LNCaP clone FGC (cell line): ENCODE measurements at regions not wholly inside any gene's neighbourhood (a gene's known extent, or its start where the extent isn't known, plus 50 kb on each side); places are given as distances from the start of the nearest gene placed in this dataset.
"Not testable (repeated sequence)": the region's sequence is repeated elsewhere in the genome, so short reads cannot be mapped to it uniquely, and the experiment has no call there.

Experiments used
- DNase-seq: peaks from one replicate; pipeline ENCODE4 v3.0.0-alpha.2; 2011; ENCODE audit warnings: low read depth
- H3K4me3 ChIP-seq: 2 replicates; pipeline ENCODE4 v1.5.1; 2011; ENCODE audit warnings: mild to moderate bottlenecking, low read depth, low read length, control low read depth
- TF ChIP-seq, protein P1 (sequence below): IDR thresholded peaks from 2 replicates; pipeline ENCODE4 v1.5.1; 2012; ENCODE audit warnings: mild to moderate bottlenecking; ENCODE audit not compliant: control insufficient read depth, insufficient read depth; ENCODE audit errors: extremely low read depth

DNA sequence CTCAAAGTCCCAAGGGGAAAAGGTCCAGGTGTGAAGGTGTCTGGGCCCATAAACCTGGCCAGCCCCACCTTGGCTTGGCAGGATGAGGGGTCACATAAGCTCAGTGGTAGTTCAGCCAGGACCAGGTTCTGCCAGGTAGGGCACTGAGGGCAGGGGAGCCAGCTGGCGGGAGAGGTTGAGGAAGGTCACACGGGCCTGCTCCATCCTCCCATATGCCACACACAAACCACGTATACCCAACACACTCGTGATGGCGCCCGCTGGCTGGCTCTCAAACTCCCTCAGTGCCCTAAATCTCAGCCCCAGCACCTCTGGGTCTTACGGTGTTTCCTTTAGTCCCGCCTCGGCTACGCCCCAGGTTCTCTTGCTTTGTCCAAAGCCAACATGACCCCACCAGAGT lies 160.5 kb downstream of the ZFP36L2 start:
- no peak for DNase-seq
- TF ChIP-seq, protein P1, sequence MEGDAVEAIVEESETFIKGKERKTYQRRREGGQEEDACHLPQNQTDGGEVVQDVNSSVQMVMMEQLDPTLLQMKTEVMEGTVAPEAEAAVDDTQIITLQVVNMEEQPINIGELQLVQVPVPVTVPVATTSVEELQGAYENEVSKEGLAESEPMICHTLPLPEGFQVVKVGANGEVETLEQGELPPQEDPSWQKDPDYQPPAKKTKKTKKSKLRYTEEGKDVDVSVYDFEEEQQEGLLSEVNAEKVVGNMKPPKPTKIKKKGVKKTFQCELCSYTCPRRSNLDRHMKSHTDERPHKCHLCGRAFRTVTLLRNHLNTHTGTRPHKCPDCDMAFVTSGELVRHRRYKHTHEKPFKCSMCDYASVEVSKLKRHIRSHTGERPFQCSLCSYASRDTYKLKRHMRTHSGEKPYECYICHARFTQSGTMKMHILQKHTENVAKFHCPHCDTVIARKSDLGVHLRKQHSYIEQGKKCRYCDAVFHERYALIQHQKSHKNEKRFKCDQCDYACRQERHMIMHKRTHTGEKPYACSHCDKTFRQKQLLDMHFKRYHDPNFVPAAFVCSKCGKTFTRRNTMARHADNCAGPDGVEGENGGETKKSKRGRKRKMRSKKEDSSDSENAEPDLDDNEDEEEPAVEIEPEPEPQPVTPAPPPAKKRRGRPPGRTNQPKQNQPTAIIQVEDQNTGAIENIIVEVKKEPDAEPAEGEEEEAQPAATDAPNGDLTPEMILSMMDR = no peak
- H3K4me3 ChIP-seq = no peak overlapping the region

DNA sequence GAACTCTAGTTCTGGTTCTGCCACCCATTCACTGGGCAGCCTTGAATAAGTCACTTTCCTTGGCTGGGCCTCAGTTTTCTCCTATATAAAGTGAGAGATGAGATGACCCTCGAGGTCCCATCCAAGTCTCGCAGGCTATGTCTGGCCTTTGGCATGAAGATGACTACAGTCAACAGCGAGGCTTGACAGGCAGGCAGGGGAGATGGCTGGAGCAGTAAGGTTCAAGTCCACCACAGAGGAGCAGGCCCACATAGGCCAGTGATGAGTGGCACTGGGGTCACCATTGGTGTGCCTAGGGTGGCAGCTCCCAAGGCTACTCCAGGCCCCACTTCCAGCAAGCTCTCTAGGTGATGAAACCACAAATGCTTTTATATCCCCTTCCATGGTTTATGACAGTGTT lies 161.4 kb downstream of the ZFP36L2 start:
- TF ChIP-seq, protein P1 = no peak
- H3K4me3 ChIP-seq = no peak overlapping the region
- no peak for DNase-seq

DNA sequence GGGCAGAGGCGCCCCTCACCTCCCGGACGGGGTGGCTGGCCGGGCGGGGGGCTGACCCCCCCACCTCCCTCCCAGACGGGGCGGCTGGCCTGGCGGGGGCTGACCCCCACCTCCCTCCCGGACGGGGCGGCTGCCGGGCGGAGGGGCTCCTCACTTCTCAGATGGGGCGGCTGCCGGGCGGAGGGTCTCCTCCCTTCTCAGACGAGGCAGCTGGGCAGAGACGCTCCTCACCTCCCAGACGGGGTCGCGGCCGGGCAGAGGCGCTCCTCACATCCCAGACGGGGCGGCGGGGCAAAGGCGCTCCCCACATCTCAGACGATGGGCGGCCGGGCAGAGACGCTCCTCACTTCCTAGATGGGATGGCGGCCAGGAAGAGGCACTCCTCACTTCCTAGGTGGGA lies 163.3 kb downstream of the ZFP36L2 start:
- H3K4me3 ChIP-seq, DNase-seq: not testable (repeated sequence)

DNA sequence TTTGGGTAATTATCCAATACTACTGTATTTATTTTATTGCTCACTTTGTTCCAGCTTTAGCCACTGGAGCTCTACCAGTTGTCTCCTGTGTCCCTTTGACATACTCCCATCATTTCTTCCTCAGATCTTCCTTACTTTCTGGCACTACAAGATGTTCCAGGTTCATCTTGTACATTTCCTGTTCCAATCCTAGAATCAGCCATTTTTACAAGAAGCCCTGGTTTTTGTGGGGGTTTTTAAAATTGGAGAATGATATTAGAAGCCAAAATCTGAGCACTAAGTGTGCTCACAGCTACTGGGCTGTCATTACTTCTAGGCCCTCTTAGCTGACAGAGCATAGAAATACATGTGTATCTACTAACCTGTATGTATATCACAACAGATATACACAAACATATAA lies 164.3 kb downstream of the ZFP36L2 start:
- no peak for DNase-seq
- TF ChIP-seq, protein P1 = no peak
- H3K4me3 ChIP-seq = no peak overlapping the region

DNA sequence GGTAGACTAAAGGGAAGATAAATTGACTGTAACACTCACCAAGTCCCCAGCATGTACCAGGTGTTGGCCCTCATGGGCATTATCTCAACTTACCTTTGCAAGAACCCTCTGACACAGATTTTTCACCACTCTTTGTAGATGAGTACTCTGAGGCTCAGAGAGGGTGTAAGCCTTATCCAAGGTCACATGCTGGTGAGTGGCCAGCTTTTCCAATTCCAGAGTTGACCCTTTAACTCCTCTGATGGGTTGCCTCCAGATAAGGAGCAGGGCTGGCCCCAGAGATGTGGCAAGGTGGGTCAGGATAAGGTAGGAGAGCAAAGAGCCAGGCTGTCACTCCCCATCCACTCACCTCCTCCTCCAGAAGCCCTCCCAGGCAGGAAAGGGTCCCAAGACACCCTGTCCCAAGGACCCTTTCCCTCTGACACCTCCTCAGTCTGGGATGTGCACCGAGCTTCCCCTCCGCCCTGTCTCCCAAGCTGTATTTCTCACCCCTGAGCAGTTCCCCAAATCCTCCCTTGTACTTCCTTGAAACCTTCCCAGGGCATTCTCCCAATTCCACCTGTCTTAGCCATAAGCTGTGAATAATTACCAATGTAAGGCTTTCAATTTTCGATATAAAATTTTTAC lies 165.9 kb downstream of the ZFP36L2 start:
- TF ChIP-seq, protein P1 = no peak

DNA sequence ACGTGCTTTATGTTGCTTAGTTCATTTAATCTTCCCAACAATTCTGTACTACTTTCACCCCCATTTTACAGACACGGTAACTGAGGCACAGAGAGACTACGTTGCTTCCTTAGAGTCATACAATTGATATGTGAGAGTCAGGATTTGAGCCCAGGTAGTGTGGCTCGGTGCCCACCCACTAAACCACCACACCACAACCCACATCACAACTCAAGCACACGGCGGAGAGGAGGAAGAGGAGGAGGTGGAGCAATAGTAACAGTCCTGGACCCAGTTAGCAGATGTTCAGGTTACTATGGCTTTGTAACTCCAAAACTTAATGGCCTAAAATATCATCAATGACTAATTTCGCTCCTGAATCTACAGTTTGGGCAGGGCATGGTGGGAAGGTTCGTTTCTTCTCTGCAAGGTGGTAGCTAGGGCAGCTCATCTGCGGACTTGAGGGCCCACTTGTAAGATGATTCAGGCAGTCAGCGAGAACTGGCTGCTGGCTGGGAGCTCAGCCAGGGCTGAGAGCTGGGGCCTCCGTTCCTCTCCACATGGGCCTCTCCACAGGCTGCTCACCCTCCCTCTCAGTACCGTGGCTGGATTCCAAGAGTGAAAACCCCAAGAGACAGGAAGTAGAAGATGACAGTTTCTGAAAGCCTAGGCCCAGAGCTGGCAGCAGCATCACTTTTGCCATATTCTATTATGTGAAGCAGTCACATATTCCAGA lies 167.1 kb downstream of the ZFP36L2 start:
- TF ChIP-seq, protein P1 = no peak
- no peak for DNase-seq
- H3K4me3 ChIP-seq = no peak overlapping the region

More for the DNA sequence above, 165.9 kb downstream of the ZFP36L2 start:
- DNase-seq = no peak
- no peak overlapping the region for H3K4me3 ChIP-seq

DNA sequence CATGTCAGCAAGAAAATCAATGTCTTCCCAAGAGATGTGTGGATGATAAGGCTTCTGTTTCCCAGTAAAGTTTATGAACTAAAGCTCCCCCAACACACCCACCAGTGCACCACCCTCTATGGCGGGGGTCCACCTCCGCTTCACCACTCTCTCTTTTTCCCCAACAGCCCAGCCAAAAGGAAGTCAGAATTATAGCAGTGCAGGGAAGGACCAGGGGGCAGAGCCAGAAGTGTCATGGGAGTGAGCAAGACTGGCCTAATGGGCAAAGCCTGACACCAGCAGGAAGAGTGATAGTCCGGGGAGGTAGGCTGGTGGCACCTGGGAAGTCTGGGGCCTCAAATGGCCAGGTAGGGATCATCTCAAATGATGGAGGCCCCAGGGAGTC lies 167.7 kb downstream of the ZFP36L2 start:
- H3K4me3 ChIP-seq = no peak overlapping the region
- TF ChIP-seq, protein P1 = no peak
- DNase-seq = no peak
